Sigmoid colon (tissue), 4 donors: ENCODE measurements at regions not wholly inside any gene's neighbourhood (a gene's known extent, or its start where the extent isn't known, plus 50 kb on each side); places are given as distances from the start of the nearest gene placed in this dataset.

Experiments
- CTCF ChIP-seq, 4 experiments: fragments of 450-650 bp in 3 of 4; fragments of 200-600 bp in 1 of 4; IDR thresholded peaks; one replicate each; pipeline ENCODE4 v1.5.1; 2016 to 2019; ENCODE audit warnings: antibody characterized with exemption in 4 of 4, mild to moderate bottlenecking in 3 of 4, moderate library complexity in 2 of 4
- POLR2A ChIP-seq, 2 donors: fragments of 450-650 bp; IDR thresholded peaks; one replicate each; pipeline ENCODE4 v1.6.1; 2016; ENCODE audit warnings: antibody characterized with exemption in 2 of 2, mild to moderate bottlenecking in 2 of 2, moderate library complexity in 2 of 2
- POLR2AphosphoS5 ChIP-seq, 4 donors: sonication (generic); formaldehyde crosslinking; IDR thresholded peaks; one replicate each; pipeline ENCODE4 v1.6.1; 2017; ENCODE audit warnings: antibody characterized with exemption in 4 of 4

- TF ChIP-seq CTCF (IDR thresholded peaks at IDR 0.05) (no peak), POLR2AphosphoS5 (IDR thresholded peaks at IDR 0.05) (no peak), POLR2A (IDR thresholded peaks at IDR 0.05) (no peak)
Measured at GRCh38 chr3:168581771-168582225, 486.1 kb upstream of the GOLIM4 start.
